HG03521 (cell line): ENCODE measurements at regions not wholly inside any gene's neighbourhood (a gene's known extent, or its start where the extent isn't known, plus 50 kb on each side); places are given as distances from the start of the nearest gene placed in this dataset.

Experiments used
- ATAC-seq: cut with Tn5 transposase; IDR thresholded peaks from one replicate; pipeline ENCODE4 v1.9.1; 2021; ENCODE audit warnings: mild to moderate bottlenecking, moderate library complexity; ENCODE audit not compliant: unreplicated experiment

GRCh38 chr9:12194731-12195130 is 498.5 kb upstream of the TYRP1 start:
- no peak for ATAC-seq

- no peak for ATAC-seq
Measured at GRCh38 chr9:12195456-12195855, 497.7 kb upstream of the TYRP1 start.

- ATAC-seq: no peak
Measured at GRCh38 chr9:12204512-12204911, 488.7 kb upstream of the TYRP1 start.

- no peak for ATAC-seq
Measured at GRCh38 chr9:12212860-12213259, 480.3 kb upstream of the TYRP1 start.

- ATAC-seq: no peak
Measured at GRCh38 chr9:12221470-12221869, 471.7 kb upstream of the TYRP1 start.

- no peak for ATAC-seq
Measured at GRCh38 chr9:12224449-12224848, 468.7 kb upstream of the TYRP1 start.

GRCh38 chr9:12230708-12231107 is 462.5 kb upstream of the TYRP1 start:
- no peak for ATAC-seq

GRCh38 chr9:12231832-12232231 is 461.4 kb upstream of the TYRP1 start:
- no peak for ATAC-seq

GRCh38 chr9:12232836-12233235 is 460.3 kb upstream of the TYRP1 start:
- ATAC-seq: no peak

GRCh38 chr9:12253941-12254340 is 439.2 kb upstream of the TYRP1 start:
- ATAC-seq: no peak

GRCh38 chr9:12266758-12267157 is 426.4 kb upstream of the TYRP1 start:
- ATAC-seq: no peak

GRCh38 chr9:12271421-12271891 is 421.7 kb upstream of the TYRP1 start:
- ATAC-seq: no peak

- no peak for ATAC-seq
Measured at GRCh38 chr9:12272471-12273120, 420.6 kb upstream of the TYRP1 start.

GRCh38 chr9:12274577-12274976 is 418.6 kb upstream of the TYRP1 start:
- ATAC-seq: no peak

- ATAC-seq: no peak
Measured at GRCh38 chr9:12276505-12276904, 416.7 kb upstream of the TYRP1 start.

- ATAC-seq: no peak
Measured at GRCh38 chr9:12289711-12290110, 403.5 kb upstream of the TYRP1 start.

- ATAC-seq: no peak
Measured at GRCh38 chr9:12290166-12290869, 402.9 kb upstream of the TYRP1 start.

GRCh38 chr9:12305211-12305610 is 388.0 kb upstream of the TYRP1 start:
- ATAC-seq: no peak

- ATAC-seq: no peak
Measured at GRCh38 chr9:12314589-12314988, 378.6 kb upstream of the TYRP1 start.

- no peak for ATAC-seq
Measured at GRCh38 chr9:12318732-12319685, 374.2 kb upstream of the TYRP1 start.

- no peak for ATAC-seq
Measured at GRCh38 chr9:12329623-12329985, 363.6 kb upstream of the TYRP1 start.
